ENCODE measurements at regions not wholly inside any gene's neighbourhood (a gene's known extent, or its start where the extent isn't known, plus 50 kb on each side); places are given as distances from the start of the nearest gene placed in this dataset.

DNA sequence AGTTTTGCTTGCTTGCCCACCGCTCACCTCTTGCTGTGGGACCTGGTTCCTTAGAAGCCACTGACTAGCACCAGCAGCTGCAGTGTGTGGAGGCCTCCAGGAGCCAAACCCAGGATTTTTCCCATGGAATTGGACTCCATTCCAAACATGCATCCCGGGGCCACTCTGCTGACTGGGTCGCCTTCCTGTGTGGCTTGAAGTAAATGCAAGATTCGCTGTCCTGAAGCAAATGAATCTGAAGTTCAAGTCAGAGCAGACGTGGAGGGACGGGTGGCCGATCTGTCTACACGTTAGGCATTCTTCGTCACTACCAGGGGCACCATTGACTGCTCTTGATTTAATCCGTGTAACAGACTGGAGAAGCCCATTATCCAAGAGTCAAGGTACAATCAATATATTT is 109.0 kb downstream of the SHOX start:
- TF ChIP-seq BHLHE40 (IDR thresholded peaks at IDR 0.05; ENCODE audit: borderline replicate concordance) (no peak), FOXK2 (IDR thresholded peaks at IDR 0.05) (no peak), HDGF (IDR thresholded peaks at IDR 0.05; ENCODE audit: borderline replicate concordance) (no peak), ZNF384 (IDR thresholded peaks at IDR 0.05) (no peak), NFRKB (IDR thresholded peaks at IDR 0.05) (no peak), ARNT (IDR thresholded peaks at IDR 0.05) (no peak), SUZ12 (IDR thresholded peaks at IDR 0.05) (no peak), FOXM1 (IDR thresholded peaks at IDR 0.05; ENCODE audit: borderline replicate concordance) (no peak), SP1 (IDR thresholded peaks at IDR 0.05) (no peak)
